ENCODE measurements at regions not wholly inside any gene's neighbourhood (a gene's known extent, or its start where the extent isn't known, plus 50 kb on each side); places are given as distances from the start of the nearest gene placed in this dataset.
"Not testable (repeated sequence)": the region's sequence is repeated elsewhere in the genome, so short reads cannot be mapped to it uniquely, and the experiment has no call there.

GRCh38 chr11:134502153-134502550 lies 90.1 kb upstream of the B3GAT1 start:
- DNase-seq (ENCODE audit: extremely low read depth, low read depth): no peak
- TF ChIP-seq CTCF (IDR thresholded peaks at IDR 0.05; ENCODE audit: low read depth, low read length, missing control alignments): no peak
- H3K4me3 ChIP-seq (replicated peaks; ENCODE audit: low read depth, low read length): no peak overlapping the region

- H3K4me3 ChIP-seq (replicated peaks; ENCODE audit: low read depth, low read length): no peak overlapping the region
- DNase-seq (ENCODE audit: extremely low read depth, low read depth): no peak
- no peak for TF ChIP-seq CTCF (IDR thresholded peaks at IDR 0.05; ENCODE audit: low read depth, low read length, missing control alignments)
Observed at GRCh38 chr11:134501406-134502152, 89.5 kb upstream of the B3GAT1 start.

GRCh38 chr11:134500621-134501020 lies 88.6 kb upstream of the B3GAT1 start:
- no peak for TF ChIP-seq CTCF (IDR thresholded peaks at IDR 0.05; ENCODE audit: low read depth, low read length, missing control alignments)
- DNase-seq (ENCODE audit: extremely low read depth, low read depth): no peak
- H3K4me3 ChIP-seq (replicated peaks; ENCODE audit: low read depth, low read length): no peak overlapping the region

DNA sequence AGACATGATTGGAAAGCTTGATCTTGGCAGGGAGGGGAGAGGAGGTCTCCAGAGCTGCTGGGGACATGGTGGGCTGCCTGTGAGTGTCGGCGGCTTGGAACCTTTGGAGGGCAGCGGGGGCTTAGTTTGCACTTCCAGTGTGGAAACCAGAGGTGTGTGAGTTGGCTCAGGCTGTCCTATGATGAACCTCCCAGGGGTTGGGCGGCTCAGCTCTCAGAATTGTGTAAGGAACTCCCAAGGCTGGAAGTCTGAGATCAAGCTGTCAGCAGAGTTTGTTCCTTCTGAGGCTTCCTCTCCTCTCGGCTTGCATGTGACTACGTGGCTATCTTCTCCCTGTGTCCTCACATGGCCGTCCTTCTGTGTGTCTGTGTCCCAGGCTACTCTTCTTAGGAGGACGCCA lies 87.9 kb upstream of the B3GAT1 start:
- no peak for DNase-seq (ENCODE audit: extremely low read depth, low read depth)
- H3K4me3 ChIP-seq (replicated peaks; ENCODE audit: low read depth, low read length): no peak overlapping the region
- no peak for TF ChIP-seq CTCF (IDR thresholded peaks at IDR 0.05; ENCODE audit: low read depth, low read length, missing control alignments)

DNA sequence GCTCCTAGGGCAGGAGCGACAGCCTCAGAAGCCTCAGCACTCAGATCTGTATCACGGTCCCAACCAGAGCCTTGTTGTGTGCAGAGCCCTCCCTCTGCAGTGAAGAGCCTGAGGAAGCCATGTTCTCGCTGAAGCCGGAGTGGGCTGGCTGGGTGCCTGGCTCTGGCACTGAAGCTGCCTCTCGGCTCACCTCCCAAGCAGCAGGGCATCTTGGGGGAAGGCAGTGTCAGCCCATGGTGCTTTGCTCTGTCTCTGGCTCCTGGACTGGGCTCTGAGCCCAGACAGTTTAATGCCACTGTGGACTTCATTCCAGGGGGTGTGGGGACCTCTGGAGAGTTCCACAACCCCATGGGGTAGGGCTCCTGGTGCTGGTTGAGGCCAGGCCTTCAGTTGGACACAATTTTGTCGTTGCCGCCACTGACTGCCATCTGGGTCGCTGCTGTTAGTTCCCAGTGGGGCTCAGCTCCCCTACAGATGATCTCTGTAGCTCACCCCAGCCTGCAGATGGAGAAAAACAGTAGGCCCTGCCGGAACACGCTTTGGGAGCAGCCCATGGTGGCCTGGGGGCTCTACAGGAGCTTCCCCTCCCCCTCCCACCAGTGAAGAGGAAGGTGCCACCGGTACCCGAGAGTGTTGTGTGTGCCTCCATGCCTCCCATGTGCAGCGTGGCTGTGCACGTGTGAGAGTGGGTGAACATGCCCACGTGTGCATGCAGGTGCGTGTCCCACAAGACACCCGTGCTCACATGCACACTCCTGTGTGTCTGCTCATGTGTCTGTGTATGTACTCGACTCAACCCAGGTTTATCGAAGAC lies 86.5 kb upstream of the B3GAT1 start:
- no peak for DNase-seq (ENCODE audit: extremely low read depth, low read depth)
- no peak for TF ChIP-seq CTCF (IDR thresholded peaks at IDR 0.05; ENCODE audit: low read depth, low read length, missing control alignments)
- H3K4me3 ChIP-seq (replicated peaks; ENCODE audit: low read depth, low read length): no peak overlapping the region

DNA sequence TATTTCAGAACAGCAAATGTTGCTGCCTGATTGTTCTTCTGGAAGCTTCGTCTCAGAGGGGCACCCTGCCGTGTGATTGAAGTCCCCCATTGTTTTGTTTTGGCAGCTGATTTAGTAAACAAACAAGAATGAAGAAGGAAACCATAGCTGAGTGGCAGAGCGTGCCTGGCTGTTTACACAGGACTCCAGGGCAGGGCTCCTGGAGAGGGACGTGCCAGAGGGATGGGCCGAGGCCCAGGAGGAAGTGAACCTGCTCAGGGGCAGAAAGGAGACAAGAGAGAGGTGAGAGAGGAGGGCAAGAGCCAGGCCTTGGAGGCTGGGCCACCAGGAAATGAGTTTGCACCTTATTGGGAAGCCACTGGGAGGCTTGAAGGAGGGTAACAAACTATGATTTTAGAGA lies 85.5 kb upstream of the B3GAT1 start:
- no peak for DNase-seq (ENCODE audit: extremely low read depth, low read depth)
- TF ChIP-seq CTCF (IDR thresholded peaks at IDR 0.05; ENCODE audit: low read depth, low read length, missing control alignments): no peak

DNA sequence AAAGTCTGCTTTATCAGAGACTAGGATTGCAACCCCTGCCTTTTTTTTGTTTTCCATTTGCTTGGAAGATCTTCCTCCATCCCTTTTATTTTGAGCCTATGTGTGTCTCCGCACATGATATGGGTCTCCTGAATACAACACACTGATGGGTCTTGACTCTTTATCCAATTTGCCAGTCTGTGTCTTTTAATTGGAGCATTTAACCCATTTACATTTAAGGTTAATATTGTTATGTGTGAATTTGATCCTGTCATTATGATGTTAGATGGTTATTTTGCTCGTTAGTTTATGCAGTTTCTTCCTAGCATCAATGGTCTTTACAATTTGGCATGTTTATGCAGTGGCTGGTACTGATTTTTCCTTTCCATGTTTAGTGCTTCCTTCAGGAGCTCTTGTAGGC lies 84.0 kb upstream of the B3GAT1 start:
- not testable (repeated sequence) for DNase-seq (ENCODE audit: extremely low read depth, low read depth); H3K4me3 ChIP-seq (replicated peaks; ENCODE audit: low read depth, low read length)

More for the DNA sequence above, 85.5 kb upstream of the B3GAT1 start:
- no peak overlapping the region for H3K4me3 ChIP-seq (replicated peaks; ENCODE audit: low read depth, low read length)

DNA sequence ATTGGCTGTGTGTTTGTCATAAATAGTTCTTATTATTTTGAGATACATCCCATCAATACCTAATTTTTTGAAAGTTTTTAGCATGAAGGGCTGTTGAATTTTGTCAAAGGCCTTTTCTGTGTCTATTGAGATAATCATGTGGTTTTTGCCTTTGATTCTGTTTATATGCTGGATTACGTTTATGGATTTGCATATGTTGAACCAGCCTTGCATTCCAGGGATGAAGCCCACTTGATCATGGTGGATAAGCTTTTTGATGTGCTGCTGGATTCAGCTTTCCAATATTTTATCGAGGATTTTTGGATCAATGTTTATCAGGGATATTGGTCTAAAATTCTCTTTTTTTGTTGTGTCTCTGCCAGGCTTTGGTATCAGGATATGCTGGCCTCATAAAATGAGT lies 82.4 kb upstream of the B3GAT1 start:
- H3K4me3 ChIP-seq (replicated peaks; ENCODE audit: low read depth, low read length); DNase-seq (ENCODE audit: extremely low read depth, low read depth): not testable (repeated sequence)

DNA sequence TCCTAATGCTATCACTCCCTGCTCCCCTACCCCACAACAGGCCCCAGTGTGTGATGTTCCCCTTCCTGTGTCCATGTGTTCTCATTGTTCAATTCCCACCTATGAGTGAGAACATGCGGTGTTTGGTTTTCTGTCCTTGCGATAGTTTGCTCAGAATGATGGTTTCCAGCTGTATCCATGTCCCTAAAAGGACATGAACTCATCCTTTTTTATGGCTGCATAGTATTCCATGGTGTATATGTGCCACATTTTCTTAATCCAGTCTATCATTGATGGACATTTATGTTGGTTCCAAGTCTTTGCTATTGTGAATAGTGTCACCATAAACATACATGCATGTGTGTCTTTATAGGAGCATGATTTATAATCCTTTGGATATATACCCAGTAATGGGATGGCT lies 80.4 kb upstream of the B3GAT1 start:
- not testable (repeated sequence) for DNase-seq (ENCODE audit: extremely low read depth, low read depth); H3K4me3 ChIP-seq (replicated peaks; ENCODE audit: low read depth, low read length)

Measured in HFF-Myc (cell line).